B cell (primary cell): ENCODE measurements at regions not wholly inside any gene's neighbourhood (a gene's known extent, or its start where the extent isn't known, plus 50 kb on each side); places are given as distances from the start of the nearest gene placed in this dataset.
"Not testable (repeated sequence)": the region's sequence is repeated elsewhere in the genome, so short reads cannot be mapped to it uniquely, and the experiment has no call there.

Source experiments
- ATAC-seq: fragments of 200-7000 bp; cut with Tn5 transposase; one replicate; pipeline ENCODE4 v1.10.0; 2021; ENCODE audit warnings: low read depth, mild to moderate bottlenecking, moderate number of reproducible peaks, moderate library complexity
- CTCF ChIA-PET: fragments of 350-600 bp; sonication (Branson Sonifier 250); formaldehyde crosslinking; loops from one replicate; lab custom pipeline; 2021; ENCODE audit warnings: antibody characterized with exemption, inconsistent platforms; lab: Charles Lee
- POLR2A ChIA-PET: fragments of 350-600 bp; sonication (Branson Sonifier 250); formaldehyde crosslinking; loops from one replicate; lab custom pipeline; 2021; ENCODE audit warnings: antibody characterized with exemption; lab: Charles Lee
- DNase-seq: peaks from one replicate; pipeline ENCODE4 v3.0.0; 2013
- H2AFZ ChIP-seq: 2 replicates; pipeline ENCODE4 v1.6.1; 2012; ENCODE audit warnings: mild to moderate bottlenecking, low read depth, low read length; ENCODE audit not compliant: insufficient read depth, poor library complexity, severe bottlenecking
- H3K27ac ChIP-seq, 2 donors: 1 replicate in 1 of 2; 2 replicates in 1 of 2; pipeline ENCODE4 v1.5.1; 2012 to 2013; ENCODE audit warnings: low read length in 2 of 2, mild to moderate bottlenecking in 2 of 2, moderate library complexity in 1 of 2
- H3K27me3 ChIP-seq, 4 experiments: fragments of 200-600 bp in 1 of 4; sonication (generic) in 1 of 4; replicated peaks in 1 of 4; 1 replicate in 2 of 4; 2 replicates in 2 of 4; pipeline versions ENCODE4 v1.6.1 to v1.7.0; 2013 to 2016; ENCODE audit warnings: low read length in 3 of 4, mild to moderate bottlenecking in 2 of 4, mixed read lengths in 1 of 4, moderate library complexity in 1 of 4; ENCODE audit not compliant: insufficient read depth in 4 of 4, control insufficient read depth in 3 of 4; ENCODE audit errors: control extremely low read depth in 1 of 4
- H3K36me3 ChIP-seq, 2 experiments: replicated peaks in 1 of 2; 1 replicate in 1 of 2; 2 replicates in 1 of 2; pipeline versions ENCODE4 v1.6.1 to v1.7.1; 2013; ENCODE audit warnings: low read length in 1 of 2; ENCODE audit not compliant: insufficient read depth in 2 of 2, control insufficient read depth in 1 of 2; ENCODE audit errors: control extremely low read depth in 1 of 2, extremely low read depth in 1 of 2
- H3K4me1 ChIP-seq, 2 donors: fragments of 200-600 bp in 1 of 2; sonication (generic) in 1 of 2; 1 replicate in 1 of 2; 2 replicates in 1 of 2; pipeline versions ENCODE4 v1.5.1 to v1.6.1; 2013 to 2017; ENCODE audit warnings: low read length in 2 of 2; ENCODE audit not compliant: control insufficient read depth in 2 of 2, insufficient read depth in 2 of 2
- H3K4me2 ChIP-seq: replicated peaks from 2 replicates; pipeline ENCODE3; 2012; ENCODE audit warnings: mild to moderate bottlenecking, low read depth, low read length; ENCODE audit not compliant: poor library complexity, severe bottlenecking
- H3K4me3 ChIP-seq, 5 experiments: fragments of 200-600 bp in 1 of 5; sonication (generic) in 1 of 5; 1 replicate in 3 of 5; 2 replicates in 2 of 5; pipeline versions ENCODE4 v1.5.1 to v1.7.0; 2011 to 2016; ENCODE audit warnings: low read length in 4 of 5, mild to moderate bottlenecking in 4 of 5, low read depth in 2 of 5, control low read depth in 1 of 5, moderate library complexity in 1 of 5; ENCODE audit not compliant: insufficient read depth in 1 of 5; ENCODE audit errors: control extremely low read depth in 1 of 5, extremely low read depth in 1 of 5
- H3K79me2 ChIP-seq: fragments of 200-600 bp; sonication (generic); one replicate; pipeline ENCODE4 v1.6.0; 2016; ENCODE audit warnings: low read length; ENCODE audit not compliant: control insufficient read depth, insufficient read depth
- H3K9ac ChIP-seq: fragments of 200-600 bp; sonication (generic); 2 replicates; pipeline ENCODE4 v1.6.1; 2017; ENCODE audit warnings: mild to moderate bottlenecking, low read length, moderate library complexity
- H3K9me3 ChIP-seq, 3 donors: one replicate each; pipeline versions ENCODE4 v1.6.1 to v1.7.1; 2013; ENCODE audit warnings: low read length in 2 of 3; ENCODE audit not compliant: control insufficient read depth in 2 of 3, insufficient read depth in 1 of 3; ENCODE audit errors: control extremely low read depth in 1 of 3
- H4K20me1 ChIP-seq: 2 replicates; pipeline ENCODE4 v1.6.0; 2012; ENCODE audit warnings: mild to moderate bottlenecking, low read length; ENCODE audit not compliant: insufficient read depth, control insufficient read depth, poor library complexity, severe bottlenecking
- H3K27ac Mint-ChIP-seq: one replicate; pipeline ENCODE4 v1.8.0; 2021; ENCODE audit warnings: mixed read lengths
- H3K27me3 Mint-ChIP-seq: one replicate; pipeline ENCODE4 v1.8.0; 2021; ENCODE audit warnings: mixed read lengths
- H3K4me1 Mint-ChIP-seq: one replicate; pipeline ENCODE4 v1.8.0; 2021; ENCODE audit warnings: mixed read lengths
- H3K4me3 Mint-ChIP-seq: one replicate; pipeline ENCODE4 v1.8.0; 2021; ENCODE audit warnings: mixed read lengths
- H3K9me3 Mint-ChIP-seq: one replicate; pipeline ENCODE4 v1.8.0; 2022; ENCODE audit warnings: mixed read lengths; ENCODE audit not compliant: insufficient read depth
- WGBS: methylation state at CpG from one replicate; pipeline ENCODE4 v1.1.5; 2013; ENCODE audit warnings: missing lambda C conversion rate; ENCODE audit not compliant: insufficient coverage; 5-methylcytosine and 5-hydroxymethylcytosine counted together
- intact Hi-C: fragments of 100-400 bp; cut with micrococcal nuclease; formaldehyde crosslinking; loops from one replicate; pipeline ENCODE4 v1.10.0; 2022

- WGBS = no CpG with 5 or more reads among the region's 1 CpG
- H3K36me3 ChIP-seq, H3K4me1 Mint-ChIP-seq, H3K9me3 ChIP-seq, H4K20me1 ChIP-seq, ATAC-seq, H3K79me2 ChIP-seq, H3K9ac ChIP-seq, H3K27ac ChIP-seq, H3K4me1 ChIP-seq, DNase-seq, H3K4me2 ChIP-seq, H3K9me3 Mint-ChIP-seq, H3K4me3 ChIP-seq, H3K27ac Mint-ChIP-seq, H3K27me3 ChIP-seq, intact Hi-C loops, H2AFZ ChIP-seq, CTCF ChIA-PET, POLR2A ChIA-PET, H3K4me3 Mint-ChIP-seq: not testable (repeated sequence)
- peaks cover 17% of the 10 kb centered on the region for H3K27me3 Mint-ChIP-seq
These were observed 88.9 kb upstream of the KIF2A start for GRCh38 chr5:62217095-62217494.

GRCh38 chr5:62218860-62219259 lies 87.1 kb upstream of the KIF2A start:
- CTCF ChIA-PET = interaction anchor here (0.6 kb wide), 1 partner anchor 733 kb away, joined by 3 read pairs; no protein-coding TSS in a partner anchor
- POLR2A ChIA-PET, intact Hi-C loops, H3K79me2 ChIP-seq, ATAC-seq, H3K4me1 ChIP-seq, H3K9me3 ChIP-seq, H3K9ac ChIP-seq, H3K4me3 ChIP-seq, H3K4me2 ChIP-seq, H2AFZ ChIP-seq, H3K36me3 ChIP-seq, H3K4me3 Mint-ChIP-seq, H3K4me1 Mint-ChIP-seq, H3K27ac ChIP-seq, H3K27me3 ChIP-seq, H3K9me3 Mint-ChIP-seq, DNase-seq, H3K27ac Mint-ChIP-seq, H4K20me1 ChIP-seq: not testable (repeated sequence)
- H3K27me3 Mint-ChIP-seq = peaks cover 16% of the 10 kb centered on the region
- 100% methylated on average over 1 of the region's 3 CpGs for WGBS

DNA sequence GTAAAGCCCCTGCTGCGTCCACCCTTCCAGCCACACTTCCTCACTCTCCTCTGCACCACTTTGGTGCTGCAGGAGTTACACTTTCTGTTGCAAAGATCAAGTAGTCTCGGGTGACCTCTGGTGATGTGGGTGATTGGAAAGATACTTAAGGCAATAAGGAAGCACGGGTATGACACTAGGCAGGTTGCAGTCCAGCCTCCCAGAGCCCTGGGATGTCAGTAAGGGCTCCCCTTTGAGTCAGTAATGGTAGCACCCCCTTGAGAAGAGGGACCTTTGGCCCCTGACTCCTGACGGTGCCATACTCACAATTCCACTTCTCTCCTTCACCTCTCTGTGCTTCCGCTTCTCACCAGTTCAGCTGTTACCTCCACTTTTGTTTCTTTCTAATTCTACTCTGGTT lies 84.1 kb upstream of the KIF2A start:
- H3K9me3 ChIP-seq, intact Hi-C loops, H3K9ac ChIP-seq, H3K9me3 Mint-ChIP-seq, H3K4me1 ChIP-seq, ATAC-seq, H3K4me3 Mint-ChIP-seq, DNase-seq, H3K27ac ChIP-seq, H3K4me3 ChIP-seq, H3K27me3 ChIP-seq, H3K79me2 ChIP-seq, H3K27ac Mint-ChIP-seq, H3K4me2 ChIP-seq, H3K36me3 ChIP-seq, H4K20me1 ChIP-seq, CTCF ChIA-PET, POLR2A ChIA-PET, H2AFZ ChIP-seq, H3K4me1 Mint-ChIP-seq: not testable (repeated sequence)
- H3K27me3 Mint-ChIP-seq = peaks cover 13% of the 10 kb centered on the region
- 73% methylated on average over 2 of the region's 5 CpGs for WGBS

DNA sequence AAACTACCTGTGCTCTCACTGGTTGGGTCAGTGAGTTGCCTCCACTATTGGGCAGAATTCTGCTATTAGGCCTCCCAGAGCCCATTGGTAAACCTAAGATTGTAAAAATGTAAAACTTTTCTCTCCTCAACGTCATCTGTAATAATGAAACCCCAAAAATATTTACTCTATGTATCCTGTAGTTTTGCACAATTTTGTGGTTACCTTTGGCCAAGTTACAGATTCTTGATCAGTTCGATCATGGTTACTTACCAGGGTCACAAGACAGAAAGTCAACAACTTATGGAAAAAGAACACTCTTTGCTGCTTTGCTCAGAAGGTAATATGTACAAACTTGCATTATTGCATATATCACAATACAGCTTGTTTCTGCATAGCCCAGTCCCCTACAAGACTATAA lies 83.7 kb upstream of the KIF2A start:
- H3K4me2 ChIP-seq, H3K4me1 Mint-ChIP-seq, H3K9me3 Mint-ChIP-seq, H3K9ac ChIP-seq, DNase-seq, POLR2A ChIA-PET, H2AFZ ChIP-seq, intact Hi-C loops, H3K36me3 ChIP-seq, H3K79me2 ChIP-seq, H3K27ac Mint-ChIP-seq, H3K4me3 Mint-ChIP-seq, H3K4me1 ChIP-seq, H4K20me1 ChIP-seq, H3K27ac ChIP-seq, H3K4me3 ChIP-seq, H3K9me3 ChIP-seq, ATAC-seq, H3K27me3 ChIP-seq: not testable (repeated sequence)
- CTCF ChIA-PET = interaction anchor here (0.8 kb wide), 1 partner anchor 130 kb away, joined by 5 read pairs; no protein-coding TSS in a partner anchor
- no CpG with 5 or more reads among the region's 2 CpGs for WGBS
- peaks cover 13% of the 10 kb centered on the region for H3K27me3 Mint-ChIP-seq
